Body of pancreas (tissue), 4 donors: ENCODE measurements at regions not wholly inside any gene's neighbourhood (a gene's known extent, or its start where the extent isn't known, plus 50 kb on each side); places are given as distances from the start of the nearest gene placed in this dataset.
"Not testable (repeated sequence)": the region's sequence is repeated elsewhere in the genome, so short reads cannot be mapped to it uniquely, and the experiment has no call there.

ENCODE experiments used
- POLR2A ChIP-seq, 3 donors: fragments of 450-650 bp; IDR thresholded peaks; one replicate each; pipeline ENCODE4 v1.6.1; 2016; ENCODE audit warnings: antibody characterized with exemption in 3 of 3, mild to moderate bottlenecking in 2 of 3
- TF ChIP-seq, protein P1 (sequence below), 7 experiments: fragments of 450-650 bp in 4 of 7; fragments of 200-600 bp in 3 of 7; sonication (generic) in 3 of 7; IDR thresholded peaks; one replicate each; pipeline ENCODE4 v1.5.1; 2016 to 2019; ENCODE audit warnings: antibody characterized with exemption in 7 of 7

- TF ChIP-seq, protein P1, sequence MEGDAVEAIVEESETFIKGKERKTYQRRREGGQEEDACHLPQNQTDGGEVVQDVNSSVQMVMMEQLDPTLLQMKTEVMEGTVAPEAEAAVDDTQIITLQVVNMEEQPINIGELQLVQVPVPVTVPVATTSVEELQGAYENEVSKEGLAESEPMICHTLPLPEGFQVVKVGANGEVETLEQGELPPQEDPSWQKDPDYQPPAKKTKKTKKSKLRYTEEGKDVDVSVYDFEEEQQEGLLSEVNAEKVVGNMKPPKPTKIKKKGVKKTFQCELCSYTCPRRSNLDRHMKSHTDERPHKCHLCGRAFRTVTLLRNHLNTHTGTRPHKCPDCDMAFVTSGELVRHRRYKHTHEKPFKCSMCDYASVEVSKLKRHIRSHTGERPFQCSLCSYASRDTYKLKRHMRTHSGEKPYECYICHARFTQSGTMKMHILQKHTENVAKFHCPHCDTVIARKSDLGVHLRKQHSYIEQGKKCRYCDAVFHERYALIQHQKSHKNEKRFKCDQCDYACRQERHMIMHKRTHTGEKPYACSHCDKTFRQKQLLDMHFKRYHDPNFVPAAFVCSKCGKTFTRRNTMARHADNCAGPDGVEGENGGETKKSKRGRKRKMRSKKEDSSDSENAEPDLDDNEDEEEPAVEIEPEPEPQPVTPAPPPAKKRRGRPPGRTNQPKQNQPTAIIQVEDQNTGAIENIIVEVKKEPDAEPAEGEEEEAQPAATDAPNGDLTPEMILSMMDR (IDR thresholded peaks at IDR 0.05), result not testable (repeated sequence)
- not testable (repeated sequence) for TF ChIP-seq POLR2A (IDR thresholded peaks at IDR 0.05)
Observed at GRCh38 chr20:25797062-25797461, 100.4 kb upstream of the ZNF337 start.
